ENCODE measurements at regions not wholly inside any gene's neighbourhood (a gene's known extent, or its start where the extent isn't known, plus 50 kb on each side); places are given as distances from the start of the nearest gene placed in this dataset.

DNA sequence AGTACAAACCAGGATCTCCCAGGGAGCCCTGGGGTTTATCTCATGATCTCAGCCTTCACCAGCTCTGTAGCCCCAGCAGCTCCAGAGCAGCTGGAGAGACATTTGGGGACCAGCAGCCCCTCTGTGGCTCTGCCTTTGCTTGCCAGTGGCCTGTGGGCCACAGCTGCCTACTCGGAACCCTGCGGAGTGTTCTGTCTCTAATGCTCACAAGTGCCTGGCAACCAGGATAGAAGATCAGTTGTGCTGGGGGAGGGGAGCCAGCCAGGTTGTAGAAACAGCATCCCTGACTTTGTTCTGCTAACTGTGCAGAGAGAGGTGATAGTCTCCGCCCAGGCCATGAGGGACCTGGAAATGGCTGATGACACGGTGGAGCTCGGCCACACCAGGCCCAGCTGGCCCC, 50.9 kb upstream of the KCNJ15 start:
- no peak for DNase-seq

- DNase-seq: no peak
Measured at GRCh38 chr21:38206646-38207045, 50.1 kb upstream of the KCNJ15 start.

Data from activated CD4-positive, alpha-beta T cell treated with anti-CD3 and anti-CD28 coated beads, Interleukin-2, amount 50 U/mL, for 48 hours (primary cell).